Trophoblast cell (in vitro differentiated cells and primary cell): ENCODE measurements at regions not wholly inside any gene's neighbourhood (a gene's known extent, or its start where the extent isn't known, plus 50 kb on each side); places are given as distances from the start of the nearest gene placed in this dataset.
A peak's percentile ranks its signal among the peaks of the same experiment; 100 is the strongest.

Experiments used
- DNase-seq, 2 donors: peaks; one replicate each; pipeline ENCODE4 v3.0.0-alpha.2; 2016
- H2AFZ ChIP-seq: 2 replicates; pipeline ENCODE4 v1.6.1; 2013; ENCODE audit warnings: low read length, moderate library complexity, mild to moderate bottlenecking; ENCODE audit not compliant: insufficient read depth, poor library complexity
- H2AK5ac ChIP-seq: 2 replicates; pipeline ENCODE4 v1.6.1; 2013; ENCODE audit warnings: mild to moderate bottlenecking, low read length
- H2BK120ac ChIP-seq: 2 replicates; pipeline ENCODE4 v1.6.1; 2013; ENCODE audit warnings: low read length, mild to moderate bottlenecking, moderate library complexity; ENCODE audit not compliant: insufficient read depth, poor library complexity
- H2BK12ac ChIP-seq: 2 replicates; pipeline ENCODE4 v1.6.1; 2013; ENCODE audit warnings: mild to moderate bottlenecking, low read length, moderate library complexity
- H2BK5ac ChIP-seq: 2 replicates; pipeline ENCODE4 v1.6.1; 2013; ENCODE audit warnings: low read length, low read depth, moderate library complexity, mild to moderate bottlenecking; ENCODE audit not compliant: poor library complexity
- H3K14ac ChIP-seq: 2 replicates; pipeline ENCODE4 v1.6.1; 2013; ENCODE audit warnings: mild to moderate bottlenecking, low read length
- H3K18ac ChIP-seq: 2 replicates; pipeline ENCODE4 v1.6.1; 2013; ENCODE audit warnings: mild to moderate bottlenecking, low read length
- H3K23ac ChIP-seq: 2 replicates; pipeline ENCODE4 v1.6.1; 2013; ENCODE audit warnings: low read length
- H3K27ac ChIP-seq: 2 replicates; pipeline ENCODE4 v1.5.1; 2013; ENCODE audit warnings: low read depth, mild to moderate bottlenecking, inconsistent platforms, low read length, moderate library complexity
- H3K27me3 ChIP-seq: 2 replicates; pipeline ENCODE4 v1.6.1; 2013; ENCODE audit warnings: inconsistent platforms, mild to moderate bottlenecking, low read length, moderate library complexity; ENCODE audit not compliant: insufficient read depth
- H3K36me3 ChIP-seq, 2 experiments: 1 replicate in 1 of 2; 2 replicates in 1 of 2; pipeline ENCODE4 v1.6.1; 2013; ENCODE audit warnings: low read length in 2 of 2, mild to moderate bottlenecking in 2 of 2, moderate library complexity in 1 of 2; ENCODE audit not compliant: insufficient read depth in 2 of 2, control insufficient read depth in 1 of 2
- H3K4ac ChIP-seq: 2 replicates; pipeline ENCODE4 v1.6.1; 2013; ENCODE audit warnings: low read depth, mild to moderate bottlenecking, low read length, moderate library complexity
- H3K4me1 ChIP-seq, 2 experiments: 1 replicate in 1 of 2; 2 replicates in 1 of 2; pipeline ENCODE4 v1.6.1; 2013; ENCODE audit warnings: low read length in 2 of 2, mild to moderate bottlenecking in 2 of 2, moderate library complexity in 1 of 2; ENCODE audit not compliant: insufficient read depth in 2 of 2, control insufficient read depth in 1 of 2
- H3K4me2 ChIP-seq: 2 replicates; pipeline ENCODE4 v1.6.1; 2013; ENCODE audit warnings: inconsistent platforms, mild to moderate bottlenecking, low read length, moderate library complexity
- H3K4me3 ChIP-seq: 2 replicates; pipeline ENCODE4 v1.5.1; 2013; ENCODE audit warnings: mild to moderate bottlenecking, low read depth, low read length, inconsistent platforms
- H3K79me1 ChIP-seq: one replicate; pipeline ENCODE4 v1.6.1; 2013; ENCODE audit warnings: low read length
- H3K79me2 ChIP-seq: 2 replicates; pipeline ENCODE4 v1.6.1; 2013; ENCODE audit warnings: low read length, mild to moderate bottlenecking; ENCODE audit not compliant: control insufficient read depth, insufficient read depth, poor library complexity
- H3K9ac ChIP-seq: 2 replicates; pipeline ENCODE4 v1.6.1; 2013; ENCODE audit warnings: mild to moderate bottlenecking, low read length
- H3K9me3 ChIP-seq: 2 replicates; pipeline ENCODE4 v1.6.1; 2013; ENCODE audit warnings: low read depth, mild to moderate bottlenecking, control low read depth, inconsistent platforms, low read length; ENCODE audit not compliant: insufficient read depth
- H4K12ac ChIP-seq: 2 replicates; pipeline ENCODE4 v1.6.1; 2013; ENCODE audit warnings: low read depth, mild to moderate bottlenecking, low read length, moderate library complexity
- H4K8ac ChIP-seq: 2 replicates; pipeline ENCODE4 v1.6.1; 2013; ENCODE audit warnings: low read depth, mild to moderate bottlenecking, low read length, moderate library complexity
- H4K91ac ChIP-seq: one replicate; pipeline ENCODE4 v1.6.1; 2013; ENCODE audit warnings: low read depth, mild to moderate bottlenecking, low read length, moderate library complexity
- WGBS: extraction: QIAGEN DNeasy Blood & Tissue Kit; methylation state at CpG from one replicate; pipeline ENCODE4 v1.1.7; 2013; ENCODE audit warnings: missing lambda C conversion rate; ENCODE audit not compliant: insufficient read length, insufficient coverage; ENCODE audit errors: extremely low coverage; 5-methylcytosine and 5-hydroxymethylcytosine counted together

GRCh38 chrX:45859407-45859806, 658.7 kb upstream of the DIPK2B start:
- no CpG with 5 or more reads among the region's 4 CpGs for WGBS
- Histone ChIP-seq H3K36me3 (no peaks in the 10 kb centered on the region), H2BK12ac (no peak overlapping the region), H2AK5ac (no peak overlapping the region), H3K18ac (no peak overlapping the region), H3K9ac (no peak overlapping the region), H3K79me1 (no peaks in the 10 kb centered on the region), H3K27me3 (no peaks in the 10 kb centered on the region), H3K4me1 (no peaks in the 10 kb centered on the region), H3K4me2 (no peak overlapping the region), H3K4ac (no peak overlapping the region), H3K9me3 (no peaks in the 10 kb centered on the region), H2AFZ (no peak overlapping the region), H2BK5ac (no peak overlapping the region), H3K14ac (no peak overlapping the region), H3K27ac (no peak overlapping the region), H4K91ac (no peak overlapping the region), H3K79me2 (no peaks in the 10 kb centered on the region), H4K12ac (no peak overlapping the region), H3K4me3 (no peak overlapping the region), H2BK120ac (no peak overlapping the region), H3K23ac (no peak overlapping the region), H4K8ac (no peak overlapping the region)
- no peak for DNase-seq

- Histone ChIP-seq H3K36me3 (peaks cover 0 to 3% of the 10 kb centered on the region in 2 experiments), H2BK120ac (no peak overlapping the region), H3K79me1 (peaks cover 19% of the 10 kb centered on the region), H4K8ac (no peak overlapping the region), H2BK12ac (no peak overlapping the region), H3K79me2 (peaks cover 16% of the 10 kb centered on the region), H3K27me3 (no peaks in the 10 kb centered on the region), H3K4me2 (no peak overlapping the region), H2BK5ac (no peak overlapping the region), H3K23ac (no peak overlapping the region), H3K4ac (no peak overlapping the region), H4K91ac (no peak overlapping the region), H3K27ac (no peak overlapping the region), H3K9me3 (no peaks in the 10 kb centered on the region), H4K12ac (no peak overlapping the region), H3K9ac (no peak overlapping the region), H2AK5ac (no peak overlapping the region), H3K4me1 (peaks cover 0 to 2% of the 10 kb centered on the region in 2 experiments), H3K18ac (no peak overlapping the region), H3K4me3 (no peak overlapping the region), H3K14ac (no peak overlapping the region), H2AFZ (no peak overlapping the region)
- no peak for DNase-seq
- WGBS, result no CpG with 5 or more reads among the region's 3 CpGs
Observed at GRCh38 chrX:45852884-45853283, 652.2 kb upstream of the DIPK2B start.

- WGBS, result no CpG with 5 or more reads among the region's 53 CpGs
- Histone ChIP-seq H3K4me3 (peak overlapping the region; percentile 79), H3K9me3 (no peaks in the 10 kb centered on the region), H3K79me2 (peaks cover 16% of the 10 kb centered on the region), H2AK5ac (peak overlapping the region; percentile 62), H2BK5ac (peak overlapping the region; percentile 87), H3K4me1 (peaks cover 0 to 2% of the 10 kb centered on the region in 2 experiments), H3K4me2 (peak overlapping the region; percentile 64), H2BK120ac (peak overlapping the region; percentile 88), H4K91ac (peak overlapping the region; percentile 89), H3K27ac (peak overlapping the region; percentile 80), H3K9ac (peak overlapping the region; percentile 85), H3K14ac (peak overlapping the region; percentile 74), H2BK12ac (peak overlapping the region; percentile 58), H4K12ac (peak overlapping the region; percentile 54), H3K4ac (peak overlapping the region; percentile 89), H2AFZ (peak overlapping the region; percentile 94), H3K36me3 (peaks cover 6 to 9% of the 10 kb centered on the region in 2 experiments), H4K8ac (peak overlapping the region; percentile 77), H3K79me1 (peaks cover 19% of the 10 kb centered on the region), H3K27me3 (no peaks in the 10 kb centered on the region), H3K18ac (peak overlapping the region; percentile 86), H3K23ac (no peak overlapping the region)
- DNase-seq, result peak in 1 of 2 donors; percentile 15
Observed at GRCh38 chrX:45851434-45851991, 650.8 kb upstream of the DIPK2B start.

- peak overlapping the region; percentile 53 for H2BK120ac ChIP-seq
- peak overlapping the region; percentile 35 for H3K4ac ChIP-seq
- H3K79me2 ChIP-seq, result peaks cover 16% of the 10 kb centered on the region
- peak overlapping the region; percentile 77 for H2AFZ ChIP-seq
- H3K79me1 ChIP-seq, result peaks cover 19% of the 10 kb centered on the region
- peak overlapping the region; percentile 80 for H3K27ac ChIP-seq
- no peak overlapping the region for H2AK5ac ChIP-seq
- H3K14ac ChIP-seq, result peak overlapping the region; percentile 64
- peak overlapping the region; percentile 86 for H3K18ac ChIP-seq
- H3K27me3 ChIP-seq, result no peaks in the 10 kb centered on the region
- H3K23ac ChIP-seq, result no peak overlapping the region
- WGBS, result no CpG with 5 or more reads among the region's 54 CpGs
- no peaks in the 10 kb centered on the region for H3K9me3 ChIP-seq
- H4K8ac ChIP-seq, result peak overlapping the region; percentile 53
- H3K36me3 ChIP-seq, result peaks cover 8 to 9% of the 10 kb centered on the region in 2 experiments
- H3K9ac ChIP-seq, result peak overlapping the region; percentile 85
- DNase-seq, result peak in 1 of 2 donors; percentile 5
- peak overlapping the region; percentile 29 for H2BK12ac ChIP-seq
- H3K4me2 ChIP-seq, result peak overlapping the region; percentile 64
- H4K12ac ChIP-seq, result peak overlapping the region; percentile 44
- peak overlapping the region; percentile 61 for H4K91ac ChIP-seq
- peak overlapping the region; percentile 87 for H2BK5ac ChIP-seq
- H3K4me3 ChIP-seq, result peak overlapping the region; percentile 79
- H3K4me1 ChIP-seq, result peaks cover 0 to 2% of the 10 kb centered on the region in 2 experiments
Observed at GRCh38 chrX:45850775-45851433, 650.2 kb upstream of the DIPK2B start.
